Neural cell (in vitro differentiated cells): ENCODE measurements at regions not wholly inside any gene's neighbourhood (a gene's known extent, or its start where the extent isn't known, plus 50 kb on each side); places are given as distances from the start of the nearest gene placed in this dataset.

ENCODE experiments used
- H2AFZ ChIP-seq: fragments of 200-600, 300-800 bp; sonication (generic), shearing (Covaris generic); 2 replicates; pipeline ENCODE4 v1.6.0; 2014; ENCODE audit warnings: low read depth, mild to moderate bottlenecking, antibody characterized with exemption, low read length, moderate library complexity
- H3F3A ChIP-seq: fragments of 200-600 bp; shearing (Covaris generic); 2 replicates; pipeline ENCODE4 v1.6.1; 2016; ENCODE audit warnings: mild to moderate bottlenecking, moderate library complexity, mixed read lengths, antibody characterized with exemption, low read length; ENCODE audit not compliant: insufficient read depth, poor library complexity, severe bottlenecking
- H3K27ac ChIP-seq: fragments of 200-600, 300-800 bp; sonication (generic), shearing (Covaris generic); 2 replicates; pipeline ENCODE4 v1.5.1; 2014; ENCODE audit warnings: mild to moderate bottlenecking, low read length, moderate library complexity
- H3K27me3 ChIP-seq: fragments of 300-800, 200-600 bp; sonication (generic), shearing (Covaris generic); 2 replicates; pipeline ENCODE4 v1.6.0; 2014; ENCODE audit warnings: mild to moderate bottlenecking, low read depth, low read length, moderate library complexity; ENCODE audit not compliant: insufficient read depth
- H3K36me3 ChIP-seq: fragments of 300-800, 200-600 bp; sonication (generic), shearing (Covaris generic); 2 replicates; pipeline ENCODE4 v1.5.1; 2014; ENCODE audit warnings: mild to moderate bottlenecking, antibody characterized with exemption, low read length, moderate library complexity; ENCODE audit not compliant: insufficient read depth
- H3K4me2 ChIP-seq: fragments of 300-800, 200-600 bp; sonication (generic), shearing (Covaris generic); 2 replicates; pipeline ENCODE4 v1.6.0; 2014; ENCODE audit warnings: mild to moderate bottlenecking, low read length
- H3K4me3 ChIP-seq: fragments of 300-800, 200-600 bp; sonication (generic), shearing (Covaris generic); 2 replicates; pipeline ENCODE4 v1.5.1; 2014; ENCODE audit warnings: mild to moderate bottlenecking, low read length, moderate library complexity
- H3K79me2 ChIP-seq: fragments of 200-600 bp; shearing (Covaris generic); replicated peaks from 2 replicates; pipeline ENCODE4 v1.6.0; 2014; ENCODE audit warnings: mild to moderate bottlenecking, low read length, moderate library complexity; ENCODE audit not compliant: insufficient read depth
- H3K9ac ChIP-seq: fragments of 300-800, 200-600 bp; sonication (generic), shearing (Covaris generic); 2 replicates; pipeline ENCODE4 v1.6.1; 2016; ENCODE audit warnings: mild to moderate bottlenecking, low read length, mixed read lengths
- H3K9me2 ChIP-seq: fragments of 200-600 bp; shearing (Covaris generic); 2 replicates; pipeline ENCODE4 v1.6.1; 2016; ENCODE audit warnings: mild to moderate bottlenecking, low read length, mixed read lengths; ENCODE audit not compliant: insufficient read depth
- H3K9me3 ChIP-seq: fragments of 200-600, 300-800 bp; sonication (generic), shearing (Covaris generic); 2 replicates; pipeline ENCODE4 v1.6.1; 2016; ENCODE audit warnings: mild to moderate bottlenecking, mixed run types, low read length, moderate library complexity, mixed read lengths
- H4K20me1 ChIP-seq: fragments of 200-600 bp; shearing (Covaris generic); 2 replicates; pipeline ENCODE4 v1.6.1; 2016; ENCODE audit warnings: mild to moderate bottlenecking, mixed run types; ENCODE audit not compliant: insufficient read depth
- CTCF ChIP-seq: fragments of 450-650 bp; IDR thresholded peaks from 2 replicates; pipeline ENCODE4 v1.5.1; 2014; ENCODE audit warnings: antibody characterized with exemption, mild to moderate bottlenecking, moderate library complexity; ENCODE audit not compliant: poor library complexity, severe bottlenecking
- EP300 ChIP-seq: fragments of 450-650 bp; conservative IDR thresholded peaks from 2 replicates; pipeline ENCODE4 v1.6.1; 2014; ENCODE audit warnings: antibody characterized with exemption, mild to moderate bottlenecking, moderate library complexity; ENCODE audit not compliant: poor library complexity, severe bottlenecking
- EZH2 ChIP-seq: fragments of 200-600, 300-800 bp; shearing (Covaris generic), sonication (generic); IDR thresholded peaks from 2 replicates; pipeline ENCODE4 v1.6.1; 2014; ENCODE audit warnings: antibody characterized with exemption, low read length, borderline replicate concordance, mild to moderate bottlenecking; ENCODE audit not compliant: insufficient read depth, poor library complexity, severe bottlenecking
- MXI1 ChIP-seq: fragments of 450-650 bp; conservative IDR thresholded peaks from 2 replicates; pipeline ENCODE4 v1.6.1; 2014; ENCODE audit warnings: antibody characterized with exemption, mild to moderate bottlenecking; ENCODE audit not compliant: poor library complexity, severe bottlenecking
- POLR2AphosphoS5 ChIP-seq: IDR thresholded peaks from 2 replicates; pipeline ENCODE4 v1.6.1; 2012
- RAD21 ChIP-seq: fragments of 450-650 bp; conservative IDR thresholded peaks from 2 replicates; pipeline ENCODE4 v1.6.1; 2014; ENCODE audit warnings: antibody characterized with exemption, mild to moderate bottlenecking, moderate library complexity
- REST ChIP-seq: IDR thresholded peaks from 2 replicates; pipeline ENCODE4 v1.6.1; 2012; ENCODE audit warnings: borderline replicate concordance
- SMC3 ChIP-seq: fragments of 450-650 bp; conservative IDR thresholded peaks from 2 replicates; pipeline ENCODE4 v1.6.1; 2014; ENCODE audit warnings: antibody characterized with exemption, mild to moderate bottlenecking, moderate library complexity; ENCODE audit not compliant: poor library complexity
- TAF1 ChIP-seq: IDR thresholded peaks from 2 replicates; pipeline ENCODE4 v1.6.1; 2012; ENCODE audit warnings: low read depth

GRCh38 chr3:72451841-72452240 lies 396.4 kb downstream of the SHQ1 start:
- Histone ChIP-seq H3K36me3 (no peaks in the 10 kb centered on the region), H3K9me3 (no peaks in the 10 kb centered on the region), H3K9ac (no peak overlapping the region), H3K9me2 (no peaks in the 10 kb centered on the region), H2AFZ (no peak overlapping the region), H3K27ac (no peak overlapping the region), H3F3A (no peaks in the 10 kb centered on the region), H4K20me1 (no peaks in the 10 kb centered on the region), H3K4me2 (no peak overlapping the region), H3K4me3 (no peak overlapping the region), H3K27me3 (no peaks in the 10 kb centered on the region), H3K79me2 (no peaks in the 10 kb centered on the region)
- TF ChIP-seq REST (no peak), TAF1 (no peak), EP300 (no peak), SMC3 (no peak)

DNA sequence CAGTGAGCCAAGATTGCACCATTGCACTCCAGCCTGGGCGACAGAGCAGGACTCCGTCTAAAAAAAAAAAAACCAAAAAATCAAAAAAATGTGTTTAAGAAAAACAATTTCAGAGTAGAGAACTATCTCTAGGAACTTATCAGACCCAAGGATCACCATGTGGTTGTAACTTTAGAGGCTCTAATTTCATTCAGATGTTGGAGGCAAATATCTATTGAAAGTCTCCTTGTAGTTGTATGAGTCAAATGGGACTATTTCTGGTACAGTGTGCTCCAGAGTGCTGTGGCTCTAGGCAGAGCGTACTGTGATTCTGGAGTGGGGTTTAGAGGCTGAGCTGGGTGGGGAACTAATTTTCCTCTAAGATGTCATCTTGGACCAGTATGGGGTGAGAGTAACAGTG lies 398.7 kb downstream of the SHQ1 start:
- Histone ChIP-seq H3F3A (no peaks in the 10 kb centered on the region), H3K27ac (no peak overlapping the region), H3K9me3 (no peaks in the 10 kb centered on the region), H3K9me2 (no peaks in the 10 kb centered on the region), H3K36me3 (no peaks in the 10 kb centered on the region), H3K79me2 (peaks cover 22% of the 10 kb centered on the region), H4K20me1 (peaks cover 16% of the 10 kb centered on the region), H3K4me2 (no peak overlapping the region), H2AFZ (no peak overlapping the region), H3K4me3 (no peak overlapping the region), H3K9ac (no peak overlapping the region), H3K27me3 (no peaks in the 10 kb centered on the region)
- TF ChIP-seq EP300 (no peak), SMC3 (no peak), MXI1 (no peak), EZH2 (no peak), REST (no peak), TAF1 (no peak), CTCF (no peak), POLR2AphosphoS5 (no peak), RAD21 (no peak)
